Left lung (tissue), 4 donors: ENCODE measurements at regions not wholly inside any gene's neighbourhood (a gene's known extent, or its start where the extent isn't known, plus 50 kb on each side); places are given as distances from the start of the nearest gene placed in this dataset.

Experiments
- ATAC-seq: fragments of 200-7000 bp; cut with Tn5 transposase; one replicate; pipeline ENCODE4 v1.9.1; 2020; ENCODE audit warnings: moderate library complexity
- DNase-seq, 4 donors: peaks; one replicate each; pipeline ENCODE4 v3.0.0-alpha.2; 2013 to 2020
- H3K27ac ChIP-seq, 2 donors: fragments of 200-600 bp; sonication (generic) in 1 of 2; one replicate each; pipeline versions ENCODE4 v1.5.0 to v1.8.0; 2020 to 2021
- H3K27me3 ChIP-seq, 2 donors: fragments of 200-600 bp; sonication (generic) in 1 of 2; one replicate each; pipeline versions ENCODE4 v1.5.0 to v1.8.0; 2020 to 2021
- H3K36me3 ChIP-seq, 2 donors: fragments of 200-600 bp; sonication (generic) in 1 of 2; one replicate each; pipeline versions ENCODE4 v1.5.0 to v1.8.0; 2020 to 2021
- H3K4me1 ChIP-seq, 2 donors: fragments of 200-600 bp; one replicate each; pipeline ENCODE4 v1.8.0; 2021
- H3K4me3 ChIP-seq, 2 donors: fragments of 200-600 bp; sonication (generic) in 1 of 2; one replicate each; pipeline versions ENCODE4 v1.5.0 to v1.8.0; 2020 to 2021; ENCODE audit warnings: mild to moderate bottlenecking in 1 of 2
- H3K9me3 ChIP-seq, 2 donors: fragments of 200-600 bp; sonication (generic) in 1 of 2; one replicate each; pipeline versions ENCODE4 v1.5.0 to v1.8.0; 2020 to 2021
- intact Hi-C, 2 donors: fragments of 100-400 bp; cut with DNase I; formaldehyde crosslinking; loops; one replicate each; pipeline versions ENCODE4 v1.11.2 to v1.14.2; 2022
- TF ChIP-seq, protein P1 (sequence below), 2 donors: fragments of 200-600 bp; sonication (generic) in 1 of 2; IDR thresholded peaks; one replicate each; pipeline versions ENCODE4 v1.5.0 to v1.8.0; 2021; ENCODE audit warnings: antibody characterized with exemption in 2 of 2
- donor health status: DM: no; HTN: yes; CAD: no.
- donor health status: DM: no; HTN: no; CAD: no.

DNA sequence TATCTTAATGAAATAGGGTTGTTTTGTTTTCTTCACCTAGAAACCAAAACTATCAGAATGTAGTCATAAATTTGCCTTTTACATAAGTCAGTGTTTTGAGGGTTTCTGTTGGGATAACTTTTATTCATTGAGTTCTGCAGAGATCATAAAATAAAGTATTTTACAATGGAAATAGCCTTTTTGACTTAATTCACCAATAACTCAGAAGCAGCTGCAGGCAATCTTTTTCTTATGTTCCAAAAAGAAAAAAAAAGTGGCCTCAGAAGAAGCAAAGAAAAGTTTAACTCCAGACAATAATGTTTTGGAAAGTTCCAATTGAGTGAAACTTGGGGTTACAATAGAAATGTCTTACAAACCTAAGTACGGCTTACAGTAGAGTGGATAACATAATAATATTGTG lies 491.7 kb upstream of the NRP1 start:
- TF ChIP-seq, protein P1, sequence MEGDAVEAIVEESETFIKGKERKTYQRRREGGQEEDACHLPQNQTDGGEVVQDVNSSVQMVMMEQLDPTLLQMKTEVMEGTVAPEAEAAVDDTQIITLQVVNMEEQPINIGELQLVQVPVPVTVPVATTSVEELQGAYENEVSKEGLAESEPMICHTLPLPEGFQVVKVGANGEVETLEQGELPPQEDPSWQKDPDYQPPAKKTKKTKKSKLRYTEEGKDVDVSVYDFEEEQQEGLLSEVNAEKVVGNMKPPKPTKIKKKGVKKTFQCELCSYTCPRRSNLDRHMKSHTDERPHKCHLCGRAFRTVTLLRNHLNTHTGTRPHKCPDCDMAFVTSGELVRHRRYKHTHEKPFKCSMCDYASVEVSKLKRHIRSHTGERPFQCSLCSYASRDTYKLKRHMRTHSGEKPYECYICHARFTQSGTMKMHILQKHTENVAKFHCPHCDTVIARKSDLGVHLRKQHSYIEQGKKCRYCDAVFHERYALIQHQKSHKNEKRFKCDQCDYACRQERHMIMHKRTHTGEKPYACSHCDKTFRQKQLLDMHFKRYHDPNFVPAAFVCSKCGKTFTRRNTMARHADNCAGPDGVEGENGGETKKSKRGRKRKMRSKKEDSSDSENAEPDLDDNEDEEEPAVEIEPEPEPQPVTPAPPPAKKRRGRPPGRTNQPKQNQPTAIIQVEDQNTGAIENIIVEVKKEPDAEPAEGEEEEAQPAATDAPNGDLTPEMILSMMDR (IDR thresholded peaks at IDR 0.05): no peak
- DNase-seq (no peak), ATAC-seq (no peak)
- Histone ChIP-seq H3K4me1 (no peaks in the 10 kb centered on the region), H3K9me3 (no peaks in the 10 kb centered on the region), H3K27me3 (no peaks in the 10 kb centered on the region), H3K4me3 (no peak overlapping the region), H3K27ac (no peak overlapping the region), H3K36me3 (no peaks in the 10 kb centered on the region)
- intact Hi-C loops: no loop called here

DNA sequence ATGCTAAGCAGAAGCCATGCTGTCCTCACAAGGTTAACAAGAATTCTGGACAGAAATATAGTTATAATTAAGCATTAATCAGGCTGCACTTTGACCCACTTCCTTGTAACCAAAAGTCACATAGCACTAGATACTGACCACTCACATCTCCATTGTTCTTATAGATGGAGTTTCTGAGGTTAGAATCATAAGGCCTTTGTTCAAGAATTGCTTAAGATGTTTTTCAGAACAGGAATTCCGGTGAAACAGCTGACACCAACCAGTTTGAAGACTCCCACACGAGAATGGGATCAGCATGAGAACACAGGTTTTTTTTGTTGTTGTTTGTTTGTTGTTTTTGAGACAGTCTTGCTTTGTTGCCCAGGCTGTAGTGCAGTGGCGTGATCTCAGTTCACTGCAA lies 488.3 kb upstream of the NRP1 start:
- intact Hi-C loops: no loop called here
- H3K9me3 ChIP-seq: no peaks in the 10 kb centered on the region
- no peaks in the 10 kb centered on the region for H3K36me3 ChIP-seq
- H3K27ac ChIP-seq: no peak overlapping the region
- no peak overlapping the region for H3K4me3 ChIP-seq
- TF ChIP-seq, protein P1 (IDR thresholded peaks at IDR 0.05): no peak
- DNase-seq: no peak
- no peaks in the 10 kb centered on the region for H3K27me3 ChIP-seq
- ATAC-seq: no peak
- no peaks in the 10 kb centered on the region for H3K4me1 ChIP-seq

DNA sequence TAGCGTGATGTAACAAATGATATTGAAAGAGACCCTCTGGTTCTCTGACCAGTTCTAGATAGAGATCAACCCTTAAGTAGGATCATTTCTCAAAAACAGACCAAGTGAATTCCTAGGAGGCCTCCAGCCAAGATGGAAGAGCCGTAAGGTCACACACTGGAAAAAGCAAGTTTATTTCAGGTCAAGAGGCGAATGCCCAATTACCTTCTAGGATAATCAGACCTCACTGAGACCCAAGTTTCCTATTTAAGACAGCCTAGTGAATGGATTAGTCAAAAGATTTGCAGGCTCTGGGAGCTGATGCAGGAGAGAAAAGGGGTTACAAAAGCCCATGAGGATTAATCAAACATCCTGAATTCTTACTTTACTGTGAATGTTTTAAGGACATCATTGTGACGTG lies 486.1 kb upstream of the NRP1 start:
- intact Hi-C loops: no loop called here
- no peak for DNase-seq
- H3K4me3 ChIP-seq: no peak overlapping the region
- no peak overlapping the region for H3K27ac ChIP-seq
- no peaks in the 10 kb centered on the region for H3K4me1 ChIP-seq
- H3K9me3 ChIP-seq: no peaks in the 10 kb centered on the region
- H3K36me3 ChIP-seq: no peaks in the 10 kb centered on the region
- H3K27me3 ChIP-seq: no peaks in the 10 kb centered on the region
- ATAC-seq: no peak
- TF ChIP-seq, protein P1 (IDR thresholded peaks at IDR 0.05): no peak

DNA sequence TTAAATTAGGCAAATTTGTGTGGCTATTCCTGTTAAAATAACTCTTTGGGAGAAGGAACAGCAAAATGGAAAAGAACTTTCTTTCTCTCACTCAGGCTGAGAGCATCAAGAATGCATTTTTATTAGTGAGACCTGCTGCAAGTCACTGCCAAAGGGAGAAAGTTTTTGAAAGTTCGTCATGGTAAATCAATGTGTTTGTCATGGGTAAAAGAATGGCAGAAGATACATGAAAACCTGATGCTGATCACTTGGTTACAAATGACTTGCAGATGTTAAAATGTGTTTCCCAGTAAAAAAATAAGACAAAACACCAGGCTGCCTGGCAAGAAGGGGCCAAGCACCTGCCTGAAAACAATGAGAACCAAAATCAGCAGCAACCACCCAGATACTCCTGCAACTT lies 484.7 kb upstream of the NRP1 start:
- H3K27ac ChIP-seq: no peak overlapping the region
- intact Hi-C loops: no loop called here
- H3K4me1 ChIP-seq: no peaks in the 10 kb centered on the region
- H3K27me3 ChIP-seq: no peaks in the 10 kb centered on the region
- no peaks in the 10 kb centered on the region for H3K36me3 ChIP-seq
- DNase-seq (no peak), ATAC-seq (no peak)
- H3K4me3 ChIP-seq: no peak overlapping the region
- TF ChIP-seq, protein P1 (IDR thresholded peaks at IDR 0.05): no peak
- no peaks in the 10 kb centered on the region for H3K9me3 ChIP-seq

DNA sequence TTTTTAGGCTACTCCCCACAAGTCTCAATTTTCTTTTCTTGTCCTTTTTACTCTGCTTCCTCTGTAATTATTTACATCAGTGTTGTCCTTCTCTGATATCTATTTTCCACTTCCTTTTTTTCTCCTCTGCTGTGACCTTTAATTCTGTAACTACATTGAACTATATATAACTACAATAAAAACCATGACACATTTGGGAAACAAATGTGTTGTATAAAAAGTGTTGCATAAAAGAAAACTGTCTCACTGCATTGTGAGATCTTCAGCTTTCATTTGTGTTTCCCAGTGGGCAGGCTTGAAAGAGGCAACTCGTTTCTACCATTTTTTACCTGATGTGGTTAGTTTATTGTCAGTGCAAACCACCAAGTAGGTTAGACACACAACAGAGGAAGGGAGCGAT lies 483.9 kb upstream of the NRP1 start:
- H3K36me3 ChIP-seq: no peaks in the 10 kb centered on the region
- H3K27me3 ChIP-seq: no peaks in the 10 kb centered on the region
- TF ChIP-seq, protein P1 (IDR thresholded peaks at IDR 0.05): no peak
- no peak overlapping the region for H3K4me3 ChIP-seq
- no peaks in the 10 kb centered on the region for H3K9me3 ChIP-seq
- DNase-seq (no peak), ATAC-seq (no peak)
- H3K27ac ChIP-seq: no peak overlapping the region
- intact Hi-C loops: no loop called here
- H3K4me1 ChIP-seq: no peaks in the 10 kb centered on the region
